Muscle of leg (tissue), 3 donors: ENCODE measurements at regions not wholly inside any gene's neighbourhood (a gene's known extent, or its start where the extent isn't known, plus 50 kb on each side); places are given as distances from the start of the nearest gene placed in this dataset.

Source experiments
- DNase-seq: peaks from one replicate; pipeline ENCODE4 v3.0.0; 2013
- H3K27ac ChIP-seq: one replicate; pipeline ENCODE4 v1.5.1; 2013; ENCODE audit warnings: mild to moderate bottlenecking, low read length, control low read depth
- H3K27me3 ChIP-seq: one replicate; pipeline ENCODE4 v1.6.1; 2013; ENCODE audit warnings: low read length; ENCODE audit not compliant: control insufficient read depth, insufficient read depth
- H3K36me3 ChIP-seq: one replicate; pipeline ENCODE4 v1.6.1; 2013; ENCODE audit warnings: low read length; ENCODE audit not compliant: control insufficient read depth, insufficient read depth
- H3K4me1 ChIP-seq: one replicate; pipeline ENCODE4 v1.6.1; 2013; ENCODE audit warnings: low read length; ENCODE audit not compliant: control insufficient read depth, insufficient read depth
- H3K4me3 ChIP-seq: one replicate; pipeline ENCODE4 v1.5.1; 2013; ENCODE audit warnings: low read length, control low read depth
- H3K9me3 ChIP-seq: replicated peaks from 2 replicates; pipeline ENCODE4 v1.6.1; 2013; ENCODE audit warnings: low read depth, low read length; ENCODE audit not compliant: control insufficient read depth
- WGBS: methylation state at CpG from one replicate; pipeline ENCODE4 v1.1.5; 2013; ENCODE audit warnings: missing lambda C conversion rate; ENCODE audit not compliant: insufficient coverage; 5-methylcytosine and 5-hydroxymethylcytosine counted together

DNA sequence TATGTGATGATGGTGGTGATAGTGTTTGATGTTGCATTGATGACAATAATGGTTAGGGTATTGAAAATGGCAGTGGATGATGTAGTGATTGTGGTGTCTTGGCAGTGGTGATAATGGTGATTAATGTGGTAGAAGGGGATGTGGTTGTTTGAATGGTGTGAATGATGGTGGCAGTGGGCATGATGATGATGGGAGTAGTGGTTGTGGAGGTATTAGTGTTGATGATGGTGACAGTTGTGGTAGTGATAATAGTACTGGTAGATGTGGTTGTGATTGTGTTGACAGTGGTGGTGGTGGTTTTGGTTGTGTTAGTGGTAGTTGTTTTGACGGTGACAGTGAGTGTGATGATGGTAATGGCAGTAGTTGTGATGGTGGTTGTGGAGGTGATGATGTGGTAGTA is 1049.0 kb downstream of the VRK1 start:
- H3K4me1 ChIP-seq: peaks cover 4% of the 10 kb centered on the region
- 86% methylated on average over 1 of the region's 1 CpG for WGBS
- no peak for DNase-seq
- H3K27ac ChIP-seq: no peak overlapping the region
- no peaks in the 10 kb centered on the region for H3K27me3 ChIP-seq
- H3K4me3 ChIP-seq: no peak overlapping the region
- H3K9me3 ChIP-seq: no peaks in the 10 kb centered on the region
- H3K36me3 ChIP-seq: no peaks in the 10 kb centered on the region

DNA sequence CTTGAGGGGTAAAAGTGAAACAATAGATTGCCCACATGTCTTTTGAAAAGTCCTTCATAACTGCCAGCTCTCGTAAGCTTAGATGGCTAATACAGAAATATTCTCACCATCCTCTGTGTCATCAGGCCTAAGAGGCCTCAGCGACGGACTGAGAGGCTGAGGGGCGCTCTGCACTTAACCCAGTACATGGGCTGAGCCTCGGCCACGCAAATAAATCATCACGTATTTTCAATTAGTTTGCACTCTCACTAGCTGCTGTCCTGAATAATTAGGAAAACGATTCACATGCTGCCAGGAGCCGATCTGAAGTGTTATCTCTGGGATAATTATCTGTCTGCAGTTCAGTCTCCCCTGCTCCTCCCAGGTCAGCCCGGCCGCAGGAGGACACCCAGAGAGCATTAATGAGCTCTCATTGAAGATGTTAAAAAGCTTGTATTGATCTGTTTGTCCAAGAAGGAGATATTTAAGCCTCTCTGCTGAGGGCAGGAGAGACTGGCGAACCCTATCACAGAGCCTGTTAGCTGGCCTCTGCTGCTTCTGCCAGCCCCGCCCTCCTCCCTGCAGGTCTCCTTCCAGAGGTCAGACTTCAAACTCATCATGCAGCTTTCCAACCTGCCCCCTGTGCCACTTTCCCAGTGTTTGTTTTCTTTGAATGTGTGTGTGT is 1051.3 kb downstream of the VRK1 start:
- no peak overlapping the region for H3K4me3 ChIP-seq
- H3K9me3 ChIP-seq: no peaks in the 10 kb centered on the region
- H3K4me1 ChIP-seq: peaks cover 5% of the 10 kb centered on the region
- WGBS: 65% methylated on average over 9 of the region's 13 CpGs
- no peaks in the 10 kb centered on the region for H3K36me3 ChIP-seq
- DNase-seq: no peak
- H3K27ac ChIP-seq: no peak overlapping the region
- no peaks in the 10 kb centered on the region for H3K27me3 ChIP-seq

DNA sequence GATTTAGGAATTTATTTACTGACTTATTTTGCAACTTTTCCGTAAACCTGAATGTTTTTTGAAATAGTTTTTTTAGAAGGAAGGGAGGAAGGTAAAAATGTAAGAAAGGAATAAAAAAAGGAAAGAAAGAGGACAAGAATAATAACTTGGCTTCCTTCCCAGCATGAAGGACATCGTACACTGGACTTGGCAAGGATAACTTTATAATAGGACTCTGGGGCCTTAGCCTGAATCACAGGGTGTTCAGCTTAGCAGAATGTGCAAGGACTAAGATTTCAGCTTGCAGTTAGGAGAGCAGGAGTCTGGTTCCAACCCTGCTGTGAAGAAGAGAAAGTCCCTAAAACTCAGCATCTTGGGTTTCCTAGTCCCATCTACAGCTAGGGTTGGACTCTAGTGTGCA is 1053.3 kb downstream of the VRK1 start:
- Histone ChIP-seq H3K27ac (no peak overlapping the region), H3K4me1 (peaks cover 5% of the 10 kb centered on the region), H3K4me3 (no peak overlapping the region), H3K36me3 (no peaks in the 10 kb centered on the region), H3K9me3 (no peaks in the 10 kb centered on the region), H3K27me3 (no peaks in the 10 kb centered on the region)
- DNase-seq: peak; percentile 60
- 0% methylated on average over 1 of the region's 2 CpGs for WGBS

DNA sequence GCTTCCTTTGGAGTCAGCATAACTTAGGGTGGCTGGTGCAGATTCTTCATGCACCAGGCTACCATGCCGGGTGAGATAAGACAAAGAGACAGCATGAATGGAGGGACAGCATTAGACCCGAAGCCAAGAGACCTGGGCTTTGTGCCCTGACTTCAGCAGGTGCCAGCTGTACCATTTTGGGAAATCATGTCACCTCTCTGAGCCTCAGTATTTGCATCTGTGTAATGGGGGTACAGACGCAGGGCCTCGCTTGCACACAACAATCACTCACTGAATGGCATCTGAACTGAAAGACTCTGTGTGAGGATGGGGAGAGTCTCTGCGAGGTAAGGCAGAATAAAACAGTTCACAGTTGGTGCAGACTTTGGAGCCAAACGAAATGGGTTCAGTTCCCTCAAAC is 1053.7 kb downstream of the VRK1 start:
- Histone ChIP-seq H3K27ac (no peak overlapping the region), H3K27me3 (no peaks in the 10 kb centered on the region), H3K4me1 (peaks cover 5% of the 10 kb centered on the region), H3K36me3 (no peaks in the 10 kb centered on the region), H3K9me3 (no peaks in the 10 kb centered on the region), H3K4me3 (no peak overlapping the region)
- DNase-seq: no peak
- 86% methylated on average over 1 of the region's 6 CpGs for WGBS

DNA sequence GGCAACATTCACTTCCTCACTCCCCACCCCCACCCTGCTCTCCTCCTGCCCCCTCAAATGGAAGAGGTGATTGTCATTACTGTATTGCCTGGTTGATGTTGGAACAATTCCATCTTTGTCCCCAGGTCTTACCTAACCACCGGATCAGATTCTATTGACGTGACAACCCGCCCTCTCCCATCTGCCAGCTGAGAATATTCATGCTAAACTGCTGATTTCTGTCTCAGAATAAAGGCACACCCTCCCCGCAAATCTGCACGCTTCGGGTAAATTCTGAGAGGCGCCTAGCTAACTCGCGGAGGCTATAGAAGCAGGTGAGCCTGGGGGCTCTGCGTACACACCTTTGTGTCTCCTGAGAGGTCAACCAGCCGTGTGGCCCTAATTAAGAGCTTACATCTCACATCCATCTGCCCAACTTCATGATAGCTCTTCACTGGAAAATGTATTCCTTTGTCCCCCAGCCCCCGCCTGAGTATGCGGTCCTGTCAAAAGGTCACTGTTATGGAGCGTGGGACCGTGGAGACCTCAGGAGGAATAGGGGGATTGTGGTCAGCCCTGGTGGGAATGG is 1054.3 kb downstream of the VRK1 start:
- H3K9me3 ChIP-seq: no peaks in the 10 kb centered on the region
- WGBS: 67% methylated on average over 9 of the region's 15 CpGs
- no peaks in the 10 kb centered on the region for H3K36me3 ChIP-seq
- DNase-seq: no peak
- no peak overlapping the region for H3K4me3 ChIP-seq
- no peak overlapping the region for H3K27ac ChIP-seq
- peaks cover 5% of the 10 kb centered on the region for H3K4me1 ChIP-seq
- H3K27me3 ChIP-seq: no peaks in the 10 kb centered on the region

DNA sequence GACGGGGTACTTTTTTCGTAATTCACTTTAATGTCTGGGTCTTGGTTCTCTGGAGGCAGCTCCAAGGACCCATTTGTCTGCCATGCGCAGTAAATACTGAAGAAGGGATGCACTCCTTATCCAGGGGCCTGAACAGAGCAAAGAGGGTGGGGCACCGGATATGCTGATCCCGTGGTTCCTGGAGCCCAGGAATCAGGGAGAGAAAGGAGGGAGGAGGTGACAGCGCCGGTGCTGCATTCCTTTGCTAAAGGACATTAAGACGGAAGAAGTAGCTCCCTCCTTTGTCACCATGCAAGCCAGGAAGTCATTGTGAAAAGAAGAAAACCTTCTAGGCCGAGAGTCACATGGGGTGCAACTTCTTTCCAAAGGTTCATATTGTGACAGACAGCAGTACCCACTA is 1057.7 kb downstream of the VRK1 start:
- H3K27me3 ChIP-seq: no peaks in the 10 kb centered on the region
- H3K27ac ChIP-seq: no peak overlapping the region
- H3K9me3 ChIP-seq: no peaks in the 10 kb centered on the region
- no peak overlapping the region for H3K4me3 ChIP-seq
- H3K36me3 ChIP-seq: no peaks in the 10 kb centered on the region
- WGBS: 73% methylated on average over 6 of the region's 9 CpGs
- DNase-seq: no peak
- peaks cover 5% of the 10 kb centered on the region for H3K4me1 ChIP-seq

DNA sequence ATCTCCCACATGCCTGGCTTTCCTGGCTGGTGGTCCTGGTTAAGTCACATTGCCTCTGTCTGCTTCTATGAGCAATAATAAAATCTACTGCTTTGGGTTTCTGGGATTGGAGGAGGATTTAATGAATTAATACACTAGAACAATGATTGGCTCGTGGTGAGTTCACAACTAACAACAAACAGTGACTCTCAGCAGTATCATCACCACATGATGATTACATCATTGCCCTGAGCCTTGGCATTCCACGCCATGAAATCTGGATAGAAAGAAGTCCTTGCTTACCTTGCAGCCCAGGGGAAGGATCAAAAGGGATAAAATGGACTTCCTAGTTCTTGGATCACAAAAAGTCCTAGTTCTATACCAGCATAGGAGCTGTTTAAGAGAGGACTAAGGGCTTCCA is 1069.0 kb downstream of the VRK1 start:
- no peak overlapping the region for H3K27ac ChIP-seq
- H3K27me3 ChIP-seq: no peaks in the 10 kb centered on the region
- H3K4me3 ChIP-seq: no peak overlapping the region
- no peaks in the 10 kb centered on the region for H3K9me3 ChIP-seq
- no CpG with 5 or more reads among the region's 2 CpGs for WGBS
- no peaks in the 10 kb centered on the region for H3K4me1 ChIP-seq
- no peak for DNase-seq
- H3K36me3 ChIP-seq: no peaks in the 10 kb centered on the region

DNA sequence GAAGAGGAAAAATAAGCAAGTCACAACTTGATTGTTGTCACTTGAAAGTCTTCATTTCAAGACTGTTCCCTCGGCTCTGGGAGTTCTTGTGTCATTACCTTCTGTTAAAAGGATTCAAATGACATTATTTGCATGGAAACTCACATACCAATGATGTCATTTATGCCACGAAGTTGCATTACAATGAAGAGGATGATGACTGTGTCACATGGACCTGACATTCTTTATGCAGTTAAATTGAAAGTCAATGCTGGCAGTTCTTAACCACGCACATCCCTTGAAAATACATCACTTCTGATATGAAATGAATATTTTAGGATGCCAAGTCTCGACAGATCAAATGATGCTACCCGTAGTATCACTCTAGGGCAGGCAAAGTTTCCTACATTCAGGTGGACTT is 1069.5 kb downstream of the VRK1 start:
- H3K27ac ChIP-seq: no peak overlapping the region
- H3K27me3 ChIP-seq: no peaks in the 10 kb centered on the region
- no peak overlapping the region for H3K4me3 ChIP-seq
- 100% methylated on average over 1 of the region's 5 CpGs for WGBS
- no peaks in the 10 kb centered on the region for H3K36me3 ChIP-seq
- H3K9me3 ChIP-seq: no peaks in the 10 kb centered on the region
- DNase-seq: no peak
- H3K4me1 ChIP-seq: no peaks in the 10 kb centered on the region

DNA sequence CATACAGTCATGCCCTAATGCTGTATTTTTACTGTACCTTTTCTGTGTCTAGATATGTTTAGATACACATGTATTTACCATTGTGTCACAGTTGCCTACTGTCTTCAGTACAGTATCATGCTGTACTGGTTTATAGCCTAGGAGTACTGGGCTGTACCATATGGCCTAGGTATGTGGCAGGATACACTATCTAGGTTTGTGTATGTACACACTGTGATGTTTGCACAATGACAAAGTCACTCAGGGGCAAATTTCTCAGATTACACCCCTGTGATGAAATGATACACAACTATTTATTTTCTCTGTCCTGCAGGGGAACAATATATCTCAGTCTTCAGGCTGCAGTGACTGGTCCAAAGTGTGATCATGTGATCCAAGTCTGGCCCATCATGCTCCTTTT is 1076.1 kb downstream of the VRK1 start:
- H3K4me1 ChIP-seq: peaks cover under 1% of the 10 kb centered on the region
- no peaks in the 10 kb centered on the region for H3K9me3 ChIP-seq
- no peak overlapping the region for H3K27ac ChIP-seq
- no peaks in the 10 kb centered on the region for H3K36me3 ChIP-seq
- no peak for DNase-seq
- no peaks in the 10 kb centered on the region for H3K27me3 ChIP-seq
- no peak overlapping the region for H3K4me3 ChIP-seq

DNA sequence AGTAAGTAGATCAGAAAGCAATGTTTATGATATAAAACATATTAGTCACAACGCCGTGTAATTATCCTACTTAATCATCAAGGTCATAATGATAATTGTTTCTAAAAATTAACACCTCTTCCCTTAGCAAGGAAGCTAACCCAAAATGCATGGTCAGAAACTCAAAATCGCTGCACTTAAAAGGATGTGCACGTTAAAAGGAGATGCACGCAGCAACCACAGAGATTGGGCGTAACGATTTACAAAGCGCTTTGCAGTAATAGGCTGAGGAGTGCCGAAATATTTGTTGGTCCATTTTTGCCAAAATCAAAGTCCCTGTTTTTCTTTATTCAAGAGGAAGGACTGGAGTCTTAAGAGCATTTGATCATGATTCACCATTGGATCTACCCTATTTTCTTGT is 1077.2 kb downstream of the VRK1 start:
- Histone ChIP-seq H3K9me3 (no peaks in the 10 kb centered on the region), H3K27me3 (no peaks in the 10 kb centered on the region), H3K27ac (no peak overlapping the region), H3K4me3 (no peak overlapping the region), H3K4me1 (peaks cover 7% of the 10 kb centered on the region), H3K36me3 (no peaks in the 10 kb centered on the region)
- 87% methylated on average over 6 of the region's 9 CpGs for WGBS
- no peak for DNase-seq

DNA sequence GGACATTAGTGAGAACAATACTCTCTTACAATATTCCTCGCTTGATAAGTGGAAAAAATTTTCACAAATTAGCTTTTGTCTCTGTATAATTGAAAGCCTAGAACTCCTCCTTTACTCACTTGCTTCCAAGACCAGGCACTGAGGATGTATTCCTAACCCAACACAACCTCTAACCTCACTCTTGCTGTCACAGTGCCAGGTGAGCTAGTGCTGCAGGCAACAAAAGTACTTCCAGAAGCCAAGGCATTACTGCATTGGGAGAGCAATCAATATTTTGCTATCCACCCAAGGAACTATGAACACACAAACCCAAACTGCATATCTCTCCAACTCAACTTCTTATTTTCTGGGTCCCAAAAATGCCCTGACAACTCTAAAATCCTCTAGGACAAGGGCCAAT is 1081.0 kb downstream of the VRK1 start:
- peaks cover 7% of the 10 kb centered on the region for H3K4me1 ChIP-seq
- no peaks in the 10 kb centered on the region for H3K9me3 ChIP-seq
- H3K27ac ChIP-seq: no peak overlapping the region
- DNase-seq: peak; percentile 32
- H3K27me3 ChIP-seq: no peaks in the 10 kb centered on the region
- no peak overlapping the region for H3K4me3 ChIP-seq
- H3K36me3 ChIP-seq: no peaks in the 10 kb centered on the region
- WGBS: 100% methylated on average over 1 of the region's 1 CpG
